Activated B cell treated with CpG ODN at 0.5 μM for 24 hours (primary cell): ENCODE measurements at regions not wholly inside any gene's neighbourhood (a gene's known extent, or its start where the extent isn't known, plus 50 kb on each side); places are given as distances from the start of the nearest gene placed in this dataset.

ENCODE experiments used
- ATAC-seq: fragments of 200-7000 bp; cut with Tn5 transposase; one replicate; pipeline ENCODE4 v1.10.0; 2021; ENCODE audit warnings: low read depth, mild to moderate bottlenecking, moderate library complexity
- CTCF ChIA-PET: fragments of 350-600 bp; sonication (Branson Sonifier 250); formaldehyde crosslinking; loops from one replicate; lab custom pipeline; 2021; ENCODE audit warnings: antibody characterized with exemption; lab: Charles Lee
- POLR2A ChIA-PET: fragments of 350-600 bp; sonication (Branson Sonifier 250); formaldehyde crosslinking; loops from one replicate; lab custom pipeline; 2021; ENCODE audit warnings: antibody characterized with exemption; lab: Charles Lee
- DNase-seq: peaks from one replicate; pipeline ENCODE4 v3.0.0; 2022
- H3K27ac Mint-ChIP-seq: one replicate; pipeline ENCODE4 v1.8.0; 2020; ENCODE audit warnings: mixed read lengths
- H3K27me3 Mint-ChIP-seq: one replicate; pipeline ENCODE4 v1.8.0; 2021; ENCODE audit warnings: mixed read lengths
- H3K36me3 Mint-ChIP-seq: one replicate; pipeline ENCODE4 v1.8.0; 2021; ENCODE audit warnings: low read depth, mixed read lengths
- H3K4me1 Mint-ChIP-seq: one replicate; pipeline ENCODE4 v1.8.0; 2021; ENCODE audit warnings: mixed read lengths
- H3K4me3 Mint-ChIP-seq: one replicate; pipeline ENCODE4 v1.8.0; 2020; ENCODE audit warnings: mild to moderate bottlenecking, mixed read lengths
- H3K9me3 Mint-ChIP-seq: one replicate; pipeline ENCODE4 v1.8.0; 2020; ENCODE audit warnings: mixed read lengths
- intact Hi-C: fragments of 100-400 bp; cut with micrococcal nuclease; formaldehyde crosslinking; loops from one replicate; pipeline ENCODE4 v1.15.1; 2024
- TF ChIP-seq, protein P1 (sequence below): fragments of 200-600 bp; IDR thresholded peaks from one replicate; pipeline ENCODE4 v1.8.0; 2022; ENCODE audit warnings: antibody characterized with exemption, mild to moderate bottlenecking

DNA sequence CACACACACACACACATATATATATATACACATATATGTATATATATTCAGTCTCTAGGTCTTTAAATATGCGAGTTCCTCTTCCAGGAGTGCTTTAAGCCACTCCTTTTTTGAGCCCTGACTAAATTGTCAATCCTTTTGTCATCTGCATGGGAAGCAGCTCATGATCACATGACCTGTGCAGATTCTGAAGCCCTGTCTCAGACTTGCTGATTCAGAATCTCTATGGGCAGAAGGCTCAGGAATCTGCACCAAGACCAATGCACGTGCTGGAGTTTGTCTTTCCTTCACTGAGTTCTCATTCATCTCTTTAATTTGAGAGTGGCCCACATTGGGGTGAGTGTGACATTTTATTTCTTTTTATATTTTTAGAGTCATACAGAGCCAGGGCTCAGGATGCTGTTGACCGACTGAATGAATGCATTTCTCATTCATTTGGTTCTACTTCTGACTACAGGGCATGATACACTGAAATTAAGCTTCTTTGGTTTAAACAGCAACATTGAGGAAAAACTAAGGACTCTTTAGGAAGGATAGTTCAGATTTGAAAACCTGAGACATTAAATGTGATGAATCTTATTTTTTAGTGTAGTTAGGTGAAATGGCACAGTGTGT is 307.5 kb downstream of the EDEM1 start:
- no peak for DNase-seq
- no peaks in the 10 kb centered on the region for H3K9me3 Mint-ChIP-seq
- no peak for ATAC-seq
- peaks cover 8% of the 10 kb centered on the region for H3K27me3 Mint-ChIP-seq
- H3K4me1 Mint-ChIP-seq: peaks cover 6% of the 10 kb centered on the region
- ChIA-PET POLR2A (no interaction called here), CTCF (interaction anchor here (0.6 kb wide), 1 partner anchor 1998 kb away, joined by 6 read pairs; no protein-coding TSS in a partner anchor)
- H3K4me3 Mint-ChIP-seq: no peak overlapping the region
- TF ChIP-seq, protein P1, sequence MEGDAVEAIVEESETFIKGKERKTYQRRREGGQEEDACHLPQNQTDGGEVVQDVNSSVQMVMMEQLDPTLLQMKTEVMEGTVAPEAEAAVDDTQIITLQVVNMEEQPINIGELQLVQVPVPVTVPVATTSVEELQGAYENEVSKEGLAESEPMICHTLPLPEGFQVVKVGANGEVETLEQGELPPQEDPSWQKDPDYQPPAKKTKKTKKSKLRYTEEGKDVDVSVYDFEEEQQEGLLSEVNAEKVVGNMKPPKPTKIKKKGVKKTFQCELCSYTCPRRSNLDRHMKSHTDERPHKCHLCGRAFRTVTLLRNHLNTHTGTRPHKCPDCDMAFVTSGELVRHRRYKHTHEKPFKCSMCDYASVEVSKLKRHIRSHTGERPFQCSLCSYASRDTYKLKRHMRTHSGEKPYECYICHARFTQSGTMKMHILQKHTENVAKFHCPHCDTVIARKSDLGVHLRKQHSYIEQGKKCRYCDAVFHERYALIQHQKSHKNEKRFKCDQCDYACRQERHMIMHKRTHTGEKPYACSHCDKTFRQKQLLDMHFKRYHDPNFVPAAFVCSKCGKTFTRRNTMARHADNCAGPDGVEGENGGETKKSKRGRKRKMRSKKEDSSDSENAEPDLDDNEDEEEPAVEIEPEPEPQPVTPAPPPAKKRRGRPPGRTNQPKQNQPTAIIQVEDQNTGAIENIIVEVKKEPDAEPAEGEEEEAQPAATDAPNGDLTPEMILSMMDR: no peak
- no peak overlapping the region for H3K27ac Mint-ChIP-seq
- H3K36me3 Mint-ChIP-seq: no peaks in the 10 kb centered on the region
- intact Hi-C loops: no loop called here

DNA sequence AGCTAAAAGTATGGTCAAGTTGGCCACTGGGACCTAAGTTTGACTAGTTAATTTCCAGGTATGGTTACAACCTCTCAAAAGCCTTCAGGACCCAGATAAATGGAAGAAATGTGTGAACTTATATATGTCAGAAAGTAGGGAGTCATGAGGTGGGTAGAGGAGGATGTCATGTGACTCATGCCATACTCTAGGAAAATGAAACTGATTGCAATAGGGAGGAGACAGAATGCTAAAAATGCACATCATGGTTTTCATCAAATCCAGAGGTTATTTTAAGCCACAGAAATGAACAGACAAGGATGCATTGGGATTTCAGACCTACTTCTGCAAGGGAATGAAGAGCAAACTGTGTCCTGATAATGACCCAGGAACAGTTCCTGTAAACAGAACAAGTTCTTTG is 310.0 kb downstream of the EDEM1 start:
- no peaks in the 10 kb centered on the region for H3K9me3 Mint-ChIP-seq
- intact Hi-C loops: no loop called here
- no peak overlapping the region for H3K4me3 Mint-ChIP-seq
- ATAC-seq (no peak), DNase-seq (no peak)
- peaks cover 6% of the 10 kb centered on the region for H3K4me1 Mint-ChIP-seq
- H3K27ac Mint-ChIP-seq: no peak overlapping the region
- CTCF ChIA-PET: no interaction called here
- H3K36me3 Mint-ChIP-seq: no peaks in the 10 kb centered on the region
- TF ChIP-seq, protein P1: no peak
- POLR2A ChIA-PET: no interaction called here
- H3K27me3 Mint-ChIP-seq: peaks cover 3% of the 10 kb centered on the region

DNA sequence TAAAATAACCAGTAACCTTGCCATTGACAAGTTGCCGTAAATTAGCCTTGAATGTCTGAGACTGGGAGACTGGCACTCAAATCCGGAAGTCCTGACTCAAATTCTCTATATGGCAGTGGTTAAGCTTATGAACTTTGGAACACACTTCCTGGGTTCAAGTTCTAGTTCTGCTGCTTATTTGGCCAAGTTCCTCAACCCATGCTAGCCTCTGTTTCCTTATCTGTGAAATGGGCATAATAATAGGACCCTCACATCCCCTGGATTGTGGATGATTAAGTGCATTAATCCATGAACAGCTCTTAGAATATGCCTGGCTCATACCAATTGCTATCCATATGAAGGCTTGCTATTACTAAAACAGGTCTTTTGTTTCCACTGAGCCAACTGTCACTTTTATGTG is 311.5 kb downstream of the EDEM1 start:
- ChIA-PET CTCF (no interaction called here), POLR2A (no interaction called here)
- ATAC-seq (no peak), DNase-seq (no peak)
- intact Hi-C loops: no loop called here
- Mint-ChIP-seq H3K9me3 (no peaks in the 10 kb centered on the region), H3K4me3 (no peak overlapping the region), H3K27ac (no peak overlapping the region), H3K4me1 (peaks cover 6% of the 10 kb centered on the region), H3K36me3 (no peaks in the 10 kb centered on the region), H3K27me3 (peaks cover 9% of the 10 kb centered on the region)
- TF ChIP-seq, protein P1: no peak

DNA sequence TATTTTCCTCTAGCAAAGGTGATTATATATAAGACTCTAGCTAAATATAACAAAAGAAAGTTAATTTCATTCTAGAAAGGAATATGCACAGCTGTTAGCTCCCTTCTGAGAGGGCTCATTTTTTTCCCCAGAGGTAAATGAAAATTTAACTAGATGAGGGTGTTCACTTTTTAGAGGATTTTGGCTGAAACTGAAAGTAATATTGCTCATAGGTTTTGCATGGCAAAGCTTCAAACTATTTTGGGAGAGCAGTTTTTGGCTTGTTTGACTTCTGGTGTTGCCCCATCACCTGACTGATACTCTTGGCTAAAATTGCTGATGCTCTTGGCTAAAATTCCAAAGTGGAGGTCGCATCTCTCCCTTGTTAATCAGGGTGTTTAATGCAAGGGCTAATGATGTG is 311.9 kb downstream of the EDEM1 start:
- ChIA-PET CTCF (no interaction called here), POLR2A (no interaction called here)
- no peaks in the 10 kb centered on the region for H3K9me3 Mint-ChIP-seq
- DNase-seq (no peak), ATAC-seq (no peak)
- no peak overlapping the region for H3K27ac Mint-ChIP-seq
- TF ChIP-seq, protein P1: no peak
- H3K36me3 Mint-ChIP-seq: no peaks in the 10 kb centered on the region
- no peak overlapping the region for H3K4me3 Mint-ChIP-seq
- intact Hi-C loops: no loop called here
- H3K27me3 Mint-ChIP-seq: peaks cover 9% of the 10 kb centered on the region
- H3K4me1 Mint-ChIP-seq: peaks cover 6% of the 10 kb centered on the region

DNA sequence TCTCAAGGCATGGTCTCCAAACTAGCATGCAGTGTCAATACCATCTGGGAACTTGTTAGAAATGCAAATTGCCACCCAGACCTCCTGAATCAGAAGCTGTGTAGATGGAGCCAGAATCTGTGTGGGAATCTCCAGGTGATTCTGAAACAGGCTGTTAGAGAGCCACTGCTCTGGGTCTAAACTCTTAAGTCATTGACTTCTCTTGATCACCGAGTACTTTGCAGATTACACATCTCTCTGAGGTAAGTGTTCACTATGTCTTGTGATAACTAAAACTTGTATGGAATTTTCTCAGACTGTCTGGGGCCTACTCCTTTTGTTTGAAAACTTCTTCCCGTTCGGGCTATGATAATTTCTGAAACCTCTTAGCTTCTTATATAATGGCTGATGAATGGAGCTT is 315.6 kb downstream of the EDEM1 start:
- Mint-ChIP-seq H3K36me3 (no peaks in the 10 kb centered on the region), H3K4me3 (no peak overlapping the region), H3K4me1 (peaks cover 6% of the 10 kb centered on the region), H3K27me3 (peaks cover 9% of the 10 kb centered on the region), H3K9me3 (peaks cover 5% of the 10 kb centered on the region), H3K27ac (no peak overlapping the region)
- POLR2A ChIA-PET: no interaction called here
- no peak for ATAC-seq
- CTCF ChIA-PET: no interaction called here
- TF ChIP-seq, protein P1: no peak
- no peak for DNase-seq
- intact Hi-C loops: no loop called here
